Vagina (tissue), 2 donors: ENCODE measurements at regions not wholly inside any gene's neighbourhood (a gene's known extent, or its start where the extent isn't known, plus 50 kb on each side); places are given as distances from the start of the nearest gene placed in this dataset.

Experiments
- POLR2A ChIP-seq, 2 donors: fragments of 450-650 bp; IDR thresholded peaks; one replicate each; pipeline ENCODE4 v1.6.1; 2017; ENCODE audit warnings: antibody characterized with exemption in 2 of 2, mild to moderate bottlenecking in 2 of 2, moderate library complexity in 2 of 2
- TF ChIP-seq, protein P1 (sequence below), 3 experiments: fragments of 450-650 bp in 2 of 3; fragments of 200-600 bp in 1 of 3; sonication (generic) in 1 of 3; IDR thresholded peaks; one replicate each; pipeline ENCODE4 v1.5.1; 2017 to 2019; ENCODE audit warnings: antibody characterized with exemption in 3 of 3, mild to moderate bottlenecking in 2 of 3, moderate library complexity in 2 of 3

GRCh38 chr18:42163321-42163720 is 208.3 kb downstream of the PIK3C3 start:
- TF ChIP-seq, protein P1, sequence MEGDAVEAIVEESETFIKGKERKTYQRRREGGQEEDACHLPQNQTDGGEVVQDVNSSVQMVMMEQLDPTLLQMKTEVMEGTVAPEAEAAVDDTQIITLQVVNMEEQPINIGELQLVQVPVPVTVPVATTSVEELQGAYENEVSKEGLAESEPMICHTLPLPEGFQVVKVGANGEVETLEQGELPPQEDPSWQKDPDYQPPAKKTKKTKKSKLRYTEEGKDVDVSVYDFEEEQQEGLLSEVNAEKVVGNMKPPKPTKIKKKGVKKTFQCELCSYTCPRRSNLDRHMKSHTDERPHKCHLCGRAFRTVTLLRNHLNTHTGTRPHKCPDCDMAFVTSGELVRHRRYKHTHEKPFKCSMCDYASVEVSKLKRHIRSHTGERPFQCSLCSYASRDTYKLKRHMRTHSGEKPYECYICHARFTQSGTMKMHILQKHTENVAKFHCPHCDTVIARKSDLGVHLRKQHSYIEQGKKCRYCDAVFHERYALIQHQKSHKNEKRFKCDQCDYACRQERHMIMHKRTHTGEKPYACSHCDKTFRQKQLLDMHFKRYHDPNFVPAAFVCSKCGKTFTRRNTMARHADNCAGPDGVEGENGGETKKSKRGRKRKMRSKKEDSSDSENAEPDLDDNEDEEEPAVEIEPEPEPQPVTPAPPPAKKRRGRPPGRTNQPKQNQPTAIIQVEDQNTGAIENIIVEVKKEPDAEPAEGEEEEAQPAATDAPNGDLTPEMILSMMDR (IDR thresholded peaks at IDR 0.05) = no peak
- TF ChIP-seq POLR2A (IDR thresholded peaks at IDR 0.05) = no peak
